DMS 273 (cell line): ENCODE measurements at regions not wholly inside any gene's neighbourhood (a gene's known extent, or its start where the extent isn't known, plus 50 kb on each side); places are given as distances from the start of the nearest gene placed in this dataset.

Experiments used
- DNase-seq: peaks from one replicate; lab custom pipeline; 2025; ENCODE audit not compliant: unreplicated experiment; lab: John Stamatoyannopoulos, UW

DNA sequence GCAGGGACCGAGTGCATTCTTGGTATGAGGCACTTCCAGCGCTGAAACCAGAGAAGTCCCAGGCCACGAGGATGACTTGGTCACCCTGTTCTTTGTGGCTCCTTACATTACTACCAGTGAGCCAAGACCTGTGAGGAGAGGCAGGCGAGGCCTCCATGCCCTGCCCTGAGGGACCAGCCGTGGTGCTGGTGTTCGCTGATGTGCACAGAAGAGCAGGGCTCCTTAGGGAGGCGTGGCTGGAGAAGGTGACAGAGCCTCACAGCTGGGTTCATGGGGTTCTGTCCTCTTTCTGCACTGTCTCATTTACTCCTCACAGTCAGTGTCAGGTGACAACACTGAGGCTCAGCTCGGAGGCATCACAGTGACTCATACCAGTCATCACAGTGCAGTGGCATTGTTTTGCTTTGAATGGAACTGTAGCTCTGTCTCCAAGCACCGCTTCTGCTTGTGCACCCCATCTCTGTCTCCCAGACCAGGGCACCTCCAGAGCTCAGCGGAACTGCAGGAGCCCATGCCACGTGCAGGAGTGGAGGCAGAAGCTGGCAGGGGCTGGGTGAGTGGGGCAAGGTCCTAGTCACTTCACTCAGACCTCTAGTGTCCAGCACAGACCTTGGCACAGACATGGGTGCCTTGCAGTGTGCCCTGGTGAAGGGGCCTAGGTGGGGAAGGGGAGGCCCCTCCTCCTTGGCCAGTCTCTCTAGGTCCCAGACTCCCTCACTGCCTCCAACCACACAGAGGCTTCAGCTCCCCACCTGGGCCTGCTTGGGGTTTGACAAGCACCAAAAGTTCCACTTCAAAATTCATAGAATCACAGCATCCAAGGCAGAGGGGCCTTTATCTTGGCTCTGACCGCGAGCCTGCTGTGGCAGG is 310.9 kb downstream of the MATN1 start:
- no peak for DNase-seq

DNA sequence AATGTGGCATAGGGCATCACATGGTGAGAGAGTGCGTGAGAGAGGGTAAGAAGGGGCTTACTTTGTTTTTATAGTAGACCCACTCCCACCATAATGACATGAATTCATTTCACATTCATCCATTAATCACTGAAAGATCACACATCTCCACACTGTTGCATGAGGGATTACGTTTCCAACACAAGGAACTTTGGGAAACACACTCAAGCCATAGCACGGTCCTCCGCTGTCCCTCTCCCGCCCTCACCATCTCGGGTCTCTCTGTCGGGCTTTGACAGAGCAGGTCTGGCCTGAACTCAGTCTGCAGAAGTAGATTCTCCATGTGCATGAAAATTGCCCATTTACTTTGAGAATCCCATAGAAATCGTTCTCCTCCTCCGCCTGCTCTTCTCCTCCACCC is 312.2 kb downstream of the MATN1 start:
- no peak for DNase-seq

DNA sequence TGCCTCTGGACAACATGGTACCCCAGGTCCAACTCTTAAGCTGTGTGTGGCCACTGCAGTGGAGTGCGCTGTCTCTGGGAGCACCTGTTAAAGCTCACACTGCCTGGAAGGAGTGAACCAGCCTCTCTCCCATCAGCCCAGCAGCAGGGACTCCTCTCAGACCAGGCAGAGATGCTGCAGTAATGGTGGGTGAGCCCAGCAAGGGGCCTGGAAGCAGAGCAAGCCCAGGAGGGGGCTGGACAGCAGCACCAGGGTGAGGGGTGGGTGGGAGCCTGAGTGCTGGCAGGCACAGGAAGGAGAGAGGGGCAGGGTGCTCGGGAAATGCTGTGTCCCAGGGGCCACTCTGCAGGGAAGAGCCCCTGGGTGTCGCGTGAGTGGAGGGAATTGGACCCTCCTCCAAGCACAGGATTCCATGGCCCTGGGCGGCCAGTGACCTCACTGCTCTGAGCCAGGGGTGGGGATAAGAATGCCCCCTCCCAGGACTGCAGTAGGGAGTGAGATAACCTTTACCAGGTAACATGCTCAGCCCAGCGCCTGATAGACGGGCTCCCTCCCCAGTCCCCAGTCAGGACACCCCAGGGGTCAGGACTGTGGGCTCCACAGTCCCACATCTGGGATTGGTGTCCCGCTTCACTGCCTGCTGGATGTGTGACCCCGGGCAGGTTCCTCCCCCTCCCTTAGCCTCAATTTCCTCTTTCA is 313.1 kb downstream of the MATN1 start:
- no peak for DNase-seq

DNA sequence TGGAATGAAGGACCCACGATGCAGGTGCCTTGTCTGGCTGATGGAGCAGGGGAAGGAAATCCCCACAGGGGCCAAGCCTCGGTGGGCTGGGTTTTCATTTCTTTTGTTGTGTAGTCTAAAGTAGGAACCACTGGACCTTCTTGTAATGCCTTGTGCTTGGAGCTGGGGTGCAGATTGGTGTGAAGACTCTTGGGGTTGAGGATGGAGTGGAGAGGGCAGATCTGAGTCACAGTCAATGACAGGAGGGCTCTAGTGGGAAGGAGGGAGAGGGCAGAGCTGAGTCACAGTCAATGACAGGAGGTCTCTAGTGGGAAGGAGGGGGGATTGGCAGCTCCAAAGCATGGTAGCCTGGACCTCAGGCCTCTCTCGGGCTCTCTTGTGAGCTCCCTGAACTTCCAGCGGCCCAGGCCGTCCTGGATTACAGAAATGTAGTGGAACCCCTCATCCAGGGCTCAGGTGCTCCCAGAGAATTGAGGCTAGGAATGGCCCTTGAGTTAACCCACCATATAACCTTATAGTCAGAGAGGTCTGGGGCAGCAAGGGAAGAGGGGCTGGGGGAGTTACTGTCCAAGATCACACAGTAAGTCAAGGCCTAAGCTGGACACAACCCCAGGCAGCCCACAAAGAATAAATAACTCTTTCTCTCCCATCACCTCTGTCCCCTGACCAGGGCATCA is 313.8 kb downstream of the MATN1 start:
- DNase-seq, result no peak

DNA sequence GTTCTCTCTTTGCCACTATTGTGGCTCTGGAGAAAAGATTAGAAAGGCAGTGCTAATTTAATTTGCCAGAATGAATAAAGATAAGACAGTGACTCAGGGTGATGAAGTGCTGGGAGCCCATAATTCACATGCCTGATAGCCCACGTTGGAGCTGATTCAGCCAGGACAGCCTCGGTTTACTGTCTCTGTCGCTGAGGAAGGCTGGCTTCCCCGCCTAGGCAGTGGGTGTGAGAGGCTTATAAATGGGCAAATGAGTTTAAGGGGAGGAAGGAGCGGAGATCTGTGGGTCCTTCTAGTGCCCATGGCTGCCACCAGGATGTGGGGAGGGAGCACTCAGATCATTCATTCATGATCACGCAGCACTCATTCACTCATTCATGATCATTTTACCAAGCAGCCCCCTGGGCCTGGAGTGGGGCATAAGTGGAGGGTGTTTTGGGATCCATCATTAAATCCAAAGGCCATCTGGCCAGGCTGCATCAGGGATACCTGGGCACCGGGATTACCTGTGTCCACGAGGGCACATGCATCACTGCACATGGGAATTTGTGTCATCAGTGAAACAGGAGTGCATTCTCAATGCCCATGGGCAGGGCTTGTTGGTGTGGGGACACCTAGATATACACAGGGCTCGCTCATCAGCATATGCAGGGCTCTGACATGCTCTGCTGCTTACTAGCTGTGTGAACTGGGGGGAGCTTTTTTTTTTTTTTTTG is 315.4 kb downstream of the MATN1 start:
- DNase-seq, result no peak

DNA sequence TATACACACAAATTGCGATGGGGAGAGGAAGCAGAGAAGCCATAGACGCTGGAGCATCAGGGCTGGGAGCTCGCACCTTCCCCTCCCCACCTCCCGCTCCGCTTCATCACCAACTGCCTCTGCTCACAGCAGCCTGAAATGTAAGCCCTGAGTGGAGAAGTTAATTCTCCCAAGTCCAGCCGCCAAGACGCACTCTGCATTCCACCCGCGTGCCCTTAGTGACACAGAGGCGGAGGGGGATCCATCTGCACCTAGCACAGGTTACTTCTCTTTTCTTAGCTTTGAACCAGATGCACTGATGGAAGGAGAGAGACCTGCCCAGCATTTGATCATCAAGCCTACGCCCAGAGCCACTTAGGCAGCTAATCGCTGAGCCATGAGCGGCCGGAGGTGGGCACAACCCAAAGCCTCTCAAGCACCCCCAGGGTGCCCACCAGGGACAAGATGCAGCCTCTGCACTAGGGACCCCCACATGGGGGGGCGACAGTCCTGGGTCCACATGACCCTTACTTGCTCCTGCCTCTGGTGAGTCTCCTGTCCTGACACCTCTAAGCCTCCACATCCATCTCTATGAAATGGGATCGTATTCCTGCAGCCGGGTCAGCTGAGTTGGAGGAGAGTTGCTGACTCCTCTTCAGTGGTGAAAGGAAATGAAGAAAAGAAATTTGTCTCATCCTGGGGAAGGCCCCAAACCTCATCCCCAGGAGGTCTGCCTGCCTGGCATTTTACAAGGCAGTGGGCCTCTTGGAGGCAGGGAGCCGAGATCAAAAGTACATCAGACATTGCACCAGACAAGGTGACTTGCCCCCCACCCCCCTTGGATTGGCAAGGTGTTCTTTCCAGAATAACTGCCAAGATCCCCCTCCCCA is 316.2 kb downstream of the MATN1 start:
- DNase-seq, result no peak

DNA sequence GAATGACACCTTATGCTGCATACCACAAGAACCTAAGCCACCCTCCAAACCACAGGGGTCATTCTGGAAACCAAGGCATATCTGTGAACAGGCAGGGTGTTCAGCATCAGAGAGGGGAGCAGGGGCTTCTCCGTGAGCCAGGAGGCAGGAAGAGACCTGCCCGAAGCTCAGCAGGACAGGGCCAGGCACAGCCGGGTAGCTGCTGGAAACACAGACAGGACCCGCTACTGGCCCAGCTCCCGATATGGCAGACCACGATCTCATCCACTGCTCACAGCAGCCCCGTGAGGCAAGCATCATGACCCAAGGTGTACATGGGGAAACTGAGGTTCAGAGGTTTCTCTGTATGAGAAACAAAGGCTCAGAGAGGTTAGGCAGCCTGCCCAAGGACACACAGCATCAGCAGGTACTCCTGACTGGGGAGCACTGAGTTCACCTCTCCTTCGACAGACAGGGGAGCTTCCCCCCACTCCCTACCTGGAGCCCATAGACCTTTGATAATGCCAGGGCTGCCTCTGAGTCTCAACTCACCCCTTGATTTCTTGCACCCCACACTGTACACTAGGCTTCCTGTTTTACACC is 317.7 kb downstream of the MATN1 start:
- no peak for DNase-seq

DNA sequence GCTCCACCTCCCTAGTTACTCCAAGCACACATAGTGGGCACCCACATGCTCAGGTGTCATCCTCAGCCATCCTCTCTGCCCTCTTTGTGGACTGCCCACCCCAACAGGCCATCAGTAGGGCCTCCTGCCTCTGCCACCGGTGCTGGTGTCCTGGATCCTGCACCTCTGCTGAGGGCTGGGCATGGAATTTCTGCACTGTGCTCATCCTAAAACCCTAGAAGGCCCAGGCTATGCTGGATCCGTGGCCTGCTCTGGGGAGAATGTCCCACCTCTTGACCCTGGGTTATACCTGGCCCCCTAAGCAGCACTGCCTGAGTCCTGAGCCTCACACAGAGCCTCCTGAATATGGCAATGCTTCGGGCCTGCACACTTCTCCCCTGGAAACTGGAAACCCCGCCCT is 318.3 kb downstream of the MATN1 start:
- DNase-seq, result no peak

DNA sequence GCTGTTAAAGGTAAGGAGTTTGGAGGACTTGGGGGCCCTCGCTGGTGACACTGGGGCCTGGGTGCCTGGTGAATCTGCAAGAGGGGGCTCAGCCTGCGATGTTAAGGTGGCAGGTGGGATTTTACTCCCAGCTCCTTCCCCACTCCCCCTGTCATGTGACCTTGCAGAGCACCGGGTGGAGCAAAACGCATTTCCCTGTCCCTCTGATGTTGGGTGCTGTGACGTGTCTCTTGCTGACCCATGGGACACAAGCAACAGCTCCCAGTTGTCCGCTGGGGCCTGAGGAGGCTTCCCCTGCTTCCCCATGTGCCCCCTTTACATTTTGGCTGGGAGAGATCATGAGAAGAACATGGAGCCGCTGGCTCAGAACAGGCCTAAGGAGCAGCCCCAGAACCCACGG is 319.0 kb downstream of the MATN1 start:
- DNase-seq, result no peak

DNA sequence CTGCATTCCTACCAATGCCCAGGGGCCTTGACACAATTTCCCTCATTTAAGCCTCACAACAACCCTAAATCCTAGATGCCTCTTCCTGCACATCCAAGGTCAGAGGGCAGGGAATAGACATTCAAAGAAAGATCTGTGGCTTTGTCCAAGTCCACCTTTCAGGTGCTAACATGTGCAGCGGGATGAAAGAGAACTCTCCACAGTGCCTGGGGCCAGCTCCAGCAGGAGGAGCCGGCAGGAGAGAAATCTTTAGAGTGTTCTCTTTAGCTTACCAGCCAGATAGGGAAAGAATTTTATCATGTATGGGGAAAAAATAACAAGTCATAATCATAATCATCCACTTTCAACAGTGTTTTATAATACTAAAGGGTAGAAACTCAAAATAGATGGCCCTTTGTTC is 319.7 kb downstream of the MATN1 start:
- DNase-seq, result no peak

DNA sequence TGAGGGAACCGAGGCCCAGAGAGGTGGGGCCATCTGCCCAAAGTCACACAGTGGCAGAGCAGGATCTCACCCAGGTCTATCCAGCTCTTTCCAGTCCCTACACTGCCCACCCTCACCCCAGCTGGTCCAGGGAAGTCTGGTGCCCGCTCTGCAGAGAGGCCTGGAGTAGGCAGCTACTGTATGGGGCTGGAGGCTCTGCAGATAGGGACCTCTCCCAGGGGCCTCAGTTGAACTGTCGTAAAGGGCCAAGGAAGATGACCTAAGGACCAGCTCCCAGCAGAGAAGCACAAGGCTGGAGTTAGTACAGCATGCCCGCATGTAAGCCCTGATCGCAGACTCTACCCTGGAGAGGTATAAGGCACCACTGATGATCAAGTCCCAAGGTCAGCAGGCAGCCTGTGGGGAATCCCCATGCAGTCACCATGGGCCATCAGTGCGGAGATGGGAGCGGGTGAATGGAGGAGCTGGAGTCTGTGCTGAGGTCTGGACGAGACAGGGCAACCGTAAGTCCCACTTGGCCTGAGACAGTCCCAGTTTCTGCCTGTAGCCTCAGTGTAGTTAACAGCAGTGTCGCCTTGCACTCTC is 320.2 kb downstream of the MATN1 start:
- DNase-seq, result no peak

DNA sequence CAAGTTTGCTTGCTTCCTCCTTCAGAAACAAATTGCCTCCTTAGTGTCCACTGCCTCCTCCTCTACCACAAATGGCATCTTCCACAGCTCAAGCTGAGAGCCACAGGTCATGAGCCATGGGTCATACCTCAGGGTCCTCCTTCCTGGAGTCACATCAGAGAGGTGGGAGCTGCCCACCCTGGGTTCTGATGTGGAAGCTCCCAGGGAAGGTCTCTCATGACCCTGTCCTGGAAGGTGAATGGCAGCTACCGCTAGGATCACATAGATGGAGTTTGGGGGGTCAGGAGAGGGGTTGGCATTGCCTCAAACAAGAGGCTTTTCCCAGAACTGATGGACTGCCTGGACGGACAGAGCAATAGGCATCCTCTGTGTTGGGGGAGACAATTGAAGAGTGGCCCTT is 321.4 kb downstream of the MATN1 start:
- DNase-seq, result no peak

DNA sequence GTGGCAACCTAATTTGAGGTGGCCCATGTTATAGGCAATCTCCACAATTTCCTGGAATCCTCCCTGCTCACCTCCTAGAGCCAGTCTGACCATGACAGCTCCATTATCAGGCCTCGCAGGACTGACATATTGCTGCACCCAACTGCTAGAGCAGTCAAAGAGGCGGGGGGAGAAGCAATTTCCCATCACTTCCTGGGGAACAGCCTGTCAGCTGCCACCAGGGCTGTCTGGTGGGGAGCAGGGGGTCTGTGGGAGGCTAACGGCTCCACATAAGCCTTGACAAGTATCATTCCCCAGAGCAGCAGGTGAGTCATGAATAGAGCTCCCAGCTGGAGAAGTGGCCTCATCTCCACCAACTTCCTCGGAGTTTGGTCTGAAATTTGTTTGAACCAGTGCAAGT is 322.9 kb downstream of the MATN1 start:
- DNase-seq, result no peak

DNA sequence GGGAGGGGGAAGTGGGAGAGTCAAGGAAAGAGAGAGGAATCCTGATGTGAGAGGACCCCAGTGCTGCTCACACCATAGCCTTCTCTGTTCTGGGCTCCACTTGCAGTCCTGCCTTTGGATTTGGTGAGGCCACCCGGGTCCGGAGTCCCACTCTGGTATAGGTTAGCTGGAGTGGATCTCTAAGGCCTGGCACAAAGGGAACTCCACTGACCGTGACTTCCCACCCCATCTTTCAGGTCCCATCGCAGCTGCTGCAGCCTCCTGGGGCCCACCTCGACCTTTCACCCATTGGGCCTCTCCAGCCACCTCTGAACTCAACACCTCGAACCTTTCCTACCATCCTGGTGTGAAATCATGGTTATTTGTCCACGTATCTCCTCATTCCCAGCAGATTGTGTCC is 324.4 kb downstream of the MATN1 start:
- no peak for DNase-seq

DNA sequence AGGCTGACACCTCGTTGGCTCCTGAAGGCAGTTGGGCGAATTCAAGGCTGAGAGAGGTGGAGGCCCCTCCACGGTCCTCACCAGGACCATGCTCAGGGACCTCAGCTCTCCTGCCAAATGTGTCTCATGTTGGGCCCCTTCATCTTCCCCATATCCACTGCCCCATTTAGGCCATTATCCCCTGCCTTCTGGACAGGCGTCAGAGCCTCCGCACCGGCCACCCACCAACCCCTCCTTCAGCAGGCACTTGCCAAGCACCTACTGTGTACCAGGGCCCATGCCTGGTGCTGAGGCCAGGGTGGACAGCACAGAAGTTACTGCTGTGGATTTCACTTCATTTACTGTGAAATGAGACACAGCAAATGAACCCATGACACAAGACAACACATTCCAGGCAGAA is 325.8 kb downstream of the MATN1 start:
- DNase-seq, result no peak

DNA sequence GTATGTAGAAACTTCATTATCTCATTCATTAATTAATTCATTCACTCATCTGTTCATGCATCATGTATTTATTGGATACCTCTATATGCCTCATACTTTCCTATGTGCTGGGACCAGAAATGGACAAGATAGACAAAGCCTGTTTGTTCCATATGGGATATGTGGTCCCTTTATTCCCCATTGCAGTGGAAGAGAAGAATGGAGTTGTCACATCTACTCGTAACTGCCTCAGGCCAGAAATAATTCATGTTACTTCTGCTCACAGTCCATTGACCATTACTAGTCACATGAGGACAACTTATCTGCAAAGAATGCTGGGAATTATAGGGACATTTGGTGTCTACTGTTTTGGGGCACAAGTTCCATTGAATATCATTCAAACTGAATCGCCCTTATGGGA is 327.8 kb downstream of the MATN1 start:
- DNase-seq, result no peak

DNA sequence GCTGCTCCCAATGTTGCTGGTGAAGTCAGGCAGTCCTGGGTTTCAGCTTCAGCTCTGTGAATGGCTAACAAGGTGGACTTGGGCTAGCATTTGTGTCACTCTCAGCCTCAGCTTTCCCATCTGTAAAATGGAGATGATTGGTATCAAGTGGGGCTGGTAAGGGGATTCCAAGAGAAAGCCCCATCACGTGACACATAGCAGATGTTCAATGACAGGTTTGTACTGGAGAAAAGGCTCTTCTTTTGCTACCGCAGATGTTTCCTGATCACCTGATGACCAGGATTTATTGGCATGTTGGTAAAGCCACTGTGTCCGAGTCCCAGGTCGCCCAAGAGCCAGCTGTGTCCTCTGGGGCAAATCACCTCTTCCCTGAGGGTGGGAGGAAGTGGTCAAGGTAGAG is 335.0 kb downstream of the MATN1 start:
- DNase-seq, result no peak

DNA sequence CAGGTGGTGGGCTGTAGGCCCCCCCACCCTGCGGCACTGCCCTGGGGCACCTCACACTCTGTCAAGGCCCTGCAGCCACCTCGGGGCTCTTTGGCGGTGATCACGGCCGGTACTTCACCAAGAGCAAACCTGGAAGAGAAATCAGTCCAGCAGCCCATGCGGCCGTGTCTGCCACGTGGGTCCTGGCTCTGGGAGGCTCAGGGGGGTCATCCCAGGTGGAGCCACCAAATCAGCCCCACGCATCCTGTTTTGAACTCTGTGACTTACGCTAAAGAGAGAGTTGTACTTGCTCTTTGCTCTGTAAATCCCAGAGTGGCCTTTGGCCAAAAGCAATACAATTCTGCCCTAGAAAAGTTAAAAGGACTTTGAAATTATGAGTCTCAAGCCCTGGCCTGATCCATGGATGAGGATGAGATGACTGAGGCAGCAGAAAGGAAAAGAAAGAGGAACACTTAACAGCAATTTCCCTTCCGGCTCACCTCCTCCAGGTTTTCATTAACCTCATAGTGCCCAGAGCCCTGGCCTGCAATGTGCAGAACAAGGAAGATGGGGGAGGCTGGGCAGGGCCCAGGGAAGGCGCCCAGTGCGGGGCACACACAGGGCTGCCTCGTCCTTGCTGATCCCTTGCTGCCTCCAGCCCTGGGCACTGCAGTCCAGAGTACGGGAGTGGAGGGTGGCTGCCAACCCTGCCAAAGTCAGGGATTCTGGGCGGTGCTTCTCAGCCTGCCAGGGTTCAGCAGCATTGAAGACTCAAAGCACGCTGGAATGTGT is 337.0 kb downstream of the MATN1 start:
- no peak for DNase-seq
